Hepatocyte (in vitro differentiated cells): ENCODE measurements at regions not wholly inside any gene's neighbourhood (a gene's known extent, or its start where the extent isn't known, plus 50 kb on each side); places are given as distances from the start of the nearest gene placed in this dataset.
"Not testable (repeated sequence)": the region's sequence is repeated elsewhere in the genome, so short reads cannot be mapped to it uniquely, and the experiment has no call there.

Source experiments
- EZH2 ChIP-seq: fragments of 200-600 bp; sonication (generic); IDR thresholded peaks from 2 replicates; pipeline ENCODE4 v1.6.1; 2016; ENCODE audit warnings: antibody characterized with exemption, mild to moderate bottlenecking, borderline replicate concordance
- TF ChIP-seq, protein P1 (sequence below): fragments of 200-600 bp; sonication (generic); IDR thresholded peaks from 2 replicates; pipeline ENCODE4 v1.5.1; 2016; ENCODE audit warnings: antibody characterized with exemption, mild to moderate bottlenecking; ENCODE audit not compliant: poor library complexity

DNA sequence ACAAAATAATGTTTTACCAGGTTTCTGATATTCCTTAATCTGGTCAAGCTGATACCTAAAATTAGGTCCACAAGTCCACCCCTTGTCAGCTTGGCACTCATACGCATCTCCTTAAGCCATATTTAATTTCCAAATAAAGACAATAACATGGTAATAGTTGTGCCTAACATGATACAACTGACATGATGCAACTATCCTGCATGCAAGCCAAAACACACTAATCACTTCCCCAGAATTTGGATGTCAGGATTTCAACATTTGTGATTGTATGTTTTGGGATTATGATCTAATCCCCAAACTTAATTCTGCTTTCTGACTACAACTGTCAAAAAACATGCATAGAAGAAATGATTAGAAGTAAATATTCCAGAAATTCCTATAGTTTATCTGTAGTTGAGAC is 174.4 kb upstream of the ZNF92 start:
- TF ChIP-seq, protein P1, sequence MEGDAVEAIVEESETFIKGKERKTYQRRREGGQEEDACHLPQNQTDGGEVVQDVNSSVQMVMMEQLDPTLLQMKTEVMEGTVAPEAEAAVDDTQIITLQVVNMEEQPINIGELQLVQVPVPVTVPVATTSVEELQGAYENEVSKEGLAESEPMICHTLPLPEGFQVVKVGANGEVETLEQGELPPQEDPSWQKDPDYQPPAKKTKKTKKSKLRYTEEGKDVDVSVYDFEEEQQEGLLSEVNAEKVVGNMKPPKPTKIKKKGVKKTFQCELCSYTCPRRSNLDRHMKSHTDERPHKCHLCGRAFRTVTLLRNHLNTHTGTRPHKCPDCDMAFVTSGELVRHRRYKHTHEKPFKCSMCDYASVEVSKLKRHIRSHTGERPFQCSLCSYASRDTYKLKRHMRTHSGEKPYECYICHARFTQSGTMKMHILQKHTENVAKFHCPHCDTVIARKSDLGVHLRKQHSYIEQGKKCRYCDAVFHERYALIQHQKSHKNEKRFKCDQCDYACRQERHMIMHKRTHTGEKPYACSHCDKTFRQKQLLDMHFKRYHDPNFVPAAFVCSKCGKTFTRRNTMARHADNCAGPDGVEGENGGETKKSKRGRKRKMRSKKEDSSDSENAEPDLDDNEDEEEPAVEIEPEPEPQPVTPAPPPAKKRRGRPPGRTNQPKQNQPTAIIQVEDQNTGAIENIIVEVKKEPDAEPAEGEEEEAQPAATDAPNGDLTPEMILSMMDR: not testable (repeated sequence)
- not testable (repeated sequence) for TF ChIP-seq EZH2
